HG03342 (cell line): ENCODE measurements at regions not wholly inside any gene's neighbourhood (a gene's known extent, or its start where the extent isn't known, plus 50 kb on each side); places are given as distances from the start of the nearest gene placed in this dataset.
"Not testable (repeated sequence)": the region's sequence is repeated elsewhere in the genome, so short reads cannot be mapped to it uniquely, and the experiment has no call there.

ENCODE experiments used
- ATAC-seq: cut with Tn5 transposase; IDR thresholded peaks from one replicate; pipeline ENCODE4 v1.9.1; 2021; ENCODE audit warnings: mild to moderate bottlenecking, moderate library complexity; ENCODE audit not compliant: unreplicated experiment

DNA sequence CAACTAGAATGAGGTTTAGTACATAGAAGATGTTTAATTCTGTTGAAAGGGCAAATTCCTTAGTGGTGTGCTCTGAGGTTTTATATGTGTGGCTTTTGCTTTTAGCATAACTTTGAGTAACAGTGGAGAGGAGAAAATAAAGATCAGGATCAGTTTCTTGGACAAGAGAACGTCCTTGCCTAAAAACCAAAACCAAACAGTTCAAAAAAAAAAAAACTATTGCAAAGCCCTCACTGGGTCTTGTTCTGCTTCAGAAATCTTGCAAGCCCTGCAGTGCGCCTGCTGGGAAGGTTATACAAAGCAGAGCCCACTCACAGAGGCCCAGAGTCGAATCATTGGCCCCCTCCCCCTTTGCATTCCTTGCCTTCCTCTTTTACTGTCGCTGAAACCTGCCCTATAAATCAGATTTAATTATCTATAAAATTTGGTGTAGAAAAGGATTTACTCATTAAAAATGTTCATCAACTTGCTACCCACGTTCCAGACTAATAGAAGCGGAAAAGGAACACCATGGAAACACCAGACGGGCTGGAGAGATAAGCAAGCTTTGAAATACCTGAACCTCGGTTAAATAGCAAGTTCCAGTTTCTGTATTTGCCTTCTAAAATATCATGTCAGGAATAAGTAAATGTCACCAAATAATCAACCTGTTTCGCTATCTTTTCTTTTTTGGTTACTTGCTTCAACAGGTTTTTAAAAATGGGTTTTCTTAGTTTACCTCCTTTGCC lies 201.6 kb upstream of the PTBP2 start:
- ATAC-seq: no peak

DNA sequence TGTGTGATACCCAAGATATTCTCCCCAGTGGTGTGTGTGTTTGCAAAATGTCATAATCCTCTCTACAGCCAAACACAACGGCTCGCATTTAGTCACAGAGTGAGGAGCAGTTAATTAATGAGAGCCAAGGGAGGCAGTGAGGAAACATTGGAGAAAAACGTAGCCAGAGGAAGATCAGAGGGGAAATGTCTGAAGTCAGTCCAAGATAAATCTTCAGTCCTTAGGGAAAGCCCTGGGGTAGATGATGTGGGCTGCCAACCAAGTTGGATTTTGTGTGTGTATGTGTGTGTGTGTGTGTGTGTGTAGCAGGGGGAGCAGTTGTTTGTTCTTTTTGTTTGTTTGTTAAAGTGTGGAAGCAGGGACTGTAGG lies 201.0 kb upstream of the PTBP2 start:
- ATAC-seq: no peak

DNA sequence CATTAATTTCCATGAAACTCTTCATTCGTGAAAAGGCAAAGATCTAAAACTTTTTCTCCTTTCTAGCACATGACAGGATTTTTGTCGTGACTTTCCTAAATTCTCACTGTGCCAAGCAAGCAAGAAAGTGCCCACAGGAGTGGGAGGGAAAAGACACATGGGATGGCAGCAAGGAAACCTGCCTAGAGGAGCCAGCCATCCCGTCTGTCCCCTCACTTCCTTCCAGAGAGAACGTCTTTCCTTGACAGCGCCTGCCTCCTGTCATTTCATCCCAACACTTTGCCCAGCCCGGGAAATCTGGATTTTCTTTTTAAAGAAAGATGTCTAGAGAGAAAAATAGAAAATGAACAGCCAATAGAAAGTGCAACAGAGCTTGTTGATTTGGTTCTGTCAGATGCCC lies 200.6 kb upstream of the PTBP2 start:
- ATAC-seq: no peak

DNA sequence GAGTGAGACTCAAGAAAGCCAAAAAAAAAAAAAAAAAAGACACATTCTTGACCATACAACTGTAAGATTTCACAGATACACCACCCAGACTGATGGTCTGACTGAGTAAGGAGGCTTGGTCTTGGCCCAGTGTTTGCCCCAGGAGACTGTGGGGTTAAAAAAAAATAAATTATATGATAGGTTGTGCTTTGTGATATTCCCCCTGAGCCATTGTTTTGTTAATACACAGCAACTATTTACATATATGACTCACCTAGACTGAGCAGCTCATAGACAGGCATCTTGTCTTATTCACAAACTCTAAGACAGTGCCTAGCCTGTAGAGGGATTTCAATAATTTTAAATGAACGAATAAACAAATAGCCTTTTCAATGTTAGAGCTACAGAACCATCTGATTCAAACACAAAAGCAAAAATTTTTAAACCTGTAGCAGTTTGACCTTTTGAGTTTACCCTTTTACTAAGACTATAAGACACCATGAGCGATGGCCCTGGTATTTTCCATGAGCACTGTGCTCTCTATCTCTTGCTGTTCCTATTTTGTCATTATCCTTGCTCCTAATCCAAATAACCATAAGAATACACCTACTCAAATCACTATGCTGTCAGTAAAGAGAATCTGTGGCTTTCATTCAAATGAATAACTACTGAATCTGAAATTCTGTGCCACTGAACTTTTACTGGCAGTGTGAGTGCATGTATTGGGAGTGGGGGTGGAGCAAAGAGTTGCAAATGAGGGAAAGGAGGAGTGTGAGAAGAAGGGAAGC lies 199.4 kb upstream of the PTBP2 start:
- ATAC-seq: no peak

DNA sequence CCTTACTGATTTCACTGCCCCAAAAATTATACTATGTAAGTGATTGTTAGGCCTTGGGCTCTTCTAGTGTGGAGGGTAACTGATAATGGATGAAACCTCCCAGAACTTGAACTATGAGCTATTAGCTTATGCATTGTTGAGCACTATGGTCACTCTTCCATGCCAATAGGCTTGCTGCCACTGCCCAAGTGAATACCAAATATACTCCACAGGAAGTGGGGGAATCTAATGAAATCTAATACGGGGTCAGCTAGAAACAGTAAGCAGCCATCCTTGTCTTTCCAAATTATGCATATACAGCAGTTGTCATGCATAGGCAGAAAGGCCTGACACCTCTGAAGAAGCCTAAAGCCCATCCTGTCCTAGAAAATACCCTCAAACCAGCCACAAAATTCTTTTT lies 198.7 kb upstream of the PTBP2 start:
- ATAC-seq: no peak

DNA sequence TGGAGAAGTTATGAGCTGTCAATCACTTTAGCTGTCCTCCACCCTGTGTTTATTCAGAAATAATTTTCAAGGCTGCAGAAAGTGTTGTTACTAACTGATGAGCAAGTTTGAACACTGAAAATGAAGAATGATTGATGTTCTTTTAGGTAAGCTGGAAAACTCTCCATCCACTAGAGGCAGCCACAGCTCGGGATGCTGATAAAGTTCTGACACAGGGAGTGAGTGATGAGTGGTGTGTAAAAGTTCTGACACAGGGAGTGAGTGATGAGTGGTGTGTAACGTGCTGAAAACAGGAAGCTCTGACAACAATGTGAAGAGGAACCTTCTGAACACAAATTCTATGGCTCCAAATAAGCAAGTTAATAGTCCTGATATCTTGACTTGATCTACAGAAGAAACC lies 197.5 kb upstream of the PTBP2 start:
- ATAC-seq: no peak

DNA sequence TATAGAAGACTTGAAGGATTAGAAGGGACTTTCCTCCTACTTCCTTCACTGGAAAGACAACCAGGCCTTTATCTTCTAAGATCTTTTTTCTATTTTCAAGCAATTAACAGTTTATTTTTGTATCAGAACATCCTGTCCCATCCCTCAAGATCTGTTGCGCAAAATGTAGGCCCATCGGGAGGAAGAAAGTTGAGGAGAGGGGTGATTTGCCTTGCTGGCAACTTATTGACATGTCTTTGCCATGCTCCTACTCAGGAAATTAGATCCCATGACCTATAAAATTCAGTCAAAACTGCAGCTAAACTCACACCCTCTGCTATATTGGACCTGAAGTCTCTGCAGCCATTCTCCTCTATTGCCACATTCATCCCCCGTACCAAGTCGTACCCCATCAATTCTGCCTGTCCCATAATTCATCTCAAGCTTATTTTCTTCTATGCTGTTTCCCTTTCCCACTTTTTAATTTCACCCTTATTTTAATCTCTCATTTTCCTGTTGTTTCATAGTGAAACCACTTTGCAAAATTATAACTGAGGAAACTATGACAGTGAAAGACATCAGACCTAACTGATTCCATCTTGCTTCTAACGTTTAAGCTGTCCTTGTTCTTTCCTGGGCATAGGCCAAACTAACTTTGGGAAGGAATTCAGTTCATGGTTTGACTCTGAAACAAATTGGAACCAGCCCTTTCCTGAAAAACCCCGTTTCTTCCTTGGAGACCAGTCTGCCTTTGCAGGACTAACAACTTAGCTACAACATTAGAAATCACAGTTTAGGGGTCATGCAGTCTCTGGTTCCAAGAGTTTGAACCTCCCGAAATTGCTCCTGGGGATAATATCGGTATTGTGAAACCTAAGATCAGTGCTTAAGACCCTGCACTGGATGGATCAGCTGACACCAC lies 195.7 kb upstream of the PTBP2 start:
- ATAC-seq: no peak

DNA sequence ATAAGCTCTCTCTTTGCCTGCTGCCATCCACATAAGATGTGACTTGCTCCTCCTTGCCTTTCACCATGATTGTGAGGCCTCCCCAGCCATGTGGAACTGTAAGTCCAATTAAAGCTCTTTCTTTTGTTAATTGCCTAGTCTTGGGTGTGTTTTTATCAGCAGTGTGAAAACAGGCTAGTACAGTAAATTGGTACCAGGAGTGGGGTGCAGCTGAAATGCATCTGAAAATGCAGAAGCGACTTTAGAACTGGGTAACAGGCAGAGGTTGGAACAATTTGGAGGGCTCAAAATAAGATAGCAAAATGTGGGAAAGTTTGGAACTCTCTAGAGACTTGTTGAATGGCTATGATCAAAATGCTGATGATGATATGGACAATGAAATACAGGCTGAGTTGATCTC lies 192.9 kb upstream of the PTBP2 start:
- not testable (repeated sequence) for ATAC-seq

DNA sequence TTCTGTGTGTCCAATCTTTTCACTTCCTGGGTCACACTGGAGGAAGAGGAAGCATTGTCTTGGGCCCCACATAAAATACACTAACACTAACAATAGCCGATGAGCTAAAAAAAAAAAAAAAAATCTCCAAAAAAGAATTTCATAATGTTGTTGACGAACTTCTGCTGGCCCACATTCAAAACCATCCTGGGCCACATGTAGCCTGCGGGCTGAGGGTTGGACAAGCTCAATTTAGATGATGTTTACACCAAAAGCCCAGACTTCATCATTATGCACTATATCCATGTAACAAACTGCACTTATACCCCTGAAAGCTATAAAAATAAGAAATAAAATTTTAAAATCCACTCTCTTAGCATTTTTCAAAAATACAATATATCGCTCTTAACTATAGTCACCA lies 187.8 kb upstream of the PTBP2 start:
- no peak for ATAC-seq

DNA sequence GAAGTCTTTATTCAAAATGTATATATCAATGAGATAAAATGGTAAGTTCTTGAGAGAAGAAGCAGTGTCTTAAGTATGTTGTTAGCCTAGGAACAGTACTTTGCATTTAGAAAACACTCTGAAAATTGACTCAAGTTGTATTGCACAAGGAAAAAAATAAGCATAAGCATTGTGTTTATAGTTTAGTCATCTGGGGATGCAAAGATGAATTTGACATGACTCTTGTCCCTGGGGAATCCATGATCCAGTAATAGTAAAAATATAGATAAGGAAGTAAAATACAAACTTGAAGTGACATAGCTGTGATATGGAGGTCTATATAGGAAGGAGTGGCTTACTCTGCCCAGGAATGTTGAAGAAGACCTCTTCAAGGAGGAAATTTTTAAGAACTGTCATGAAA lies 185.0 kb upstream of the PTBP2 start:
- no peak for ATAC-seq

DNA sequence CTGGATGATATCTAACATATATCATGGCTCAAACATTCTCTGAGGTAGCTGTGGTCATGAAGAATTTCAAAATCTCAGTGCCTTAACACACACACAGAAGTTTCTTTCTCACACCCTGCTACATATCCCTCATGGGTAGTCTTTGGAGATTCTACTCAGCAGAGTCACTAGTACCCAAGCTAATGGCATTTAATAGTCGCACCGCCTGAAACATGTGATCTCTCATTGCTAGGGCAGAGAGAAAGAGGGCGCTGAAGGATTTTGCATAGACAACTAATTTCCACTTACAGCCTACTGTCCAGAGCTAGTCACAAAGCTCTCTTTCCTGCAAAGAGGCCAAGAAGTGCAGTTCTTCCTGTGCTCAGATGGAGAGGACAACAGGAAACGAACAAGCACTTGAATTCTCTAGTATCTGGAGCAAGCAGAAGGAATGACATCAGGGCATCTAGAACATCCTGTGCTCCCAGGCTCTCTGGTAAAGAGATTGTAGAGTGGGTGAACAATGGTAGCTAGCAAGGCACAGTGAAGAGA lies 183.4 kb upstream of the PTBP2 start:
- ATAC-seq: no peak

DNA sequence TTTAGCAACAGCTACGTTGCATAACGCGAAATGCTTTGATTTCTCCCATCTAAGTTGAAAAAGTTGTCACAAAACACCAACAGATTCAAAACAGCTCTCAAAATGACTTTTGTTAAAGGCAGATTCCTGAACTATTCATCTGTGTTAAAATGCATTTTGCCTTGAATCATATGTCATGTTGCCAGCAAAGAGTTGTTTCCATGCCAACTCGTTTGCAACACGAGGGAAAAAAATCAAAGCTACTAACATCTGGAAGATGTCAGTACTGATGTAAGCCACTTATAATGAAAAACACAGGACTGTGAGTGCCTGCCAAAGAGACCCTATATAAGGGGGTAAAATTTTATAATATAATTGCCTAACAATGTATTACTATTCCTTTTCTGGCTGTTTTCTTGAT lies 182.7 kb upstream of the PTBP2 start:
- no peak for ATAC-seq

DNA sequence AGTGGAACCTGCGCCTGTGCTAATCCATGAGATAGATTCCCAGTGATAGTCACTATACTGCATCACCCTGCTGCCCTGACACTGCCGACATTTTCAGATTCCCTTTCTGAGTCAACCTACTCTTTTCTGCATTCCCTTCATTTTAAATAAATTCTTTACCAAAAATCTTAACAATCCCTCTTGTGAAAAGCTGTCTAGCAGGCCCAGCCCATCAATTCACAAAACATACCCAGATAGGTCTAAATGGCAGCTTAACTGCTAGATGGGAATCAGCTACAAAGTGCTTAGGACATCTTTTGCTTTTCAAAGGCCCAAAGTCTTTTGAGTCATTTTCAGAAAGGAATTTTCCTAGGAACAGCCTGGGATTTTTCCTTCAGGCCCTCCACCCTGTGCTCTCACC lies 180.1 kb upstream of the PTBP2 start:
- no peak for ATAC-seq

DNA sequence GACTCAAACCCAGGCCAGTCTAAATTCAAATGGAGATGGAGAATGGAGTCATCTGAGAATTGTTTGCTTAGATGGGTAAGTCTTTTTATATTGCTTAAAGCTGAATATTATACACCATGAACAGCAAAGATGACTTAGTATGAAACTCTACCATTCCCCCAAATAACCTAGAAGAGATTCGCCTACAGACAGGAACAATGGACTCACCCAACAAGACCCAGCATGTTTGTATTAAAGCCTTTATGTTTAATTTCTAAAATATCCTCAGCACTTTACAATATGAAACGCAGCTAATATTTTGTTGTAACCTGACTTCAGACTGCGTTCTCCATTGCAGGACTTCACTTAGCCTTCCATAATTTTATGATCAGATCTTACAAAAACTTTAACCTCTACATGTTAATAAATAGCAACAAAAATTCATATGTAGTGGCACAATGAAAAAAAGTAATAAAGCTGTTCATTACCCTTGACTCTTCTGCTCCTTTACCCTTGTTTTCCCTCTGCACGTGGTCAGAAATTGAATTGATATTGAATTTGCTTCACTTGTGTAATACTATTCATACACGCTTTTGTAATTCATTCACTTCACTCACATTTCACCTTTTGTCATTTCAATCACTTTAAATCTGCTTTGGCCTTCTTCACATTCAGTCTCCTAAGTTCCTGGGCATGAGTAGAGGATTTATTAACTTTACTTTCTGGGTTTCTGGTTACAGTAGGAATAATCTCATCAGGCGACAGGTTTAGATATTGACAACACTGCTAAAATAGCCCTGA lies 177.3 kb upstream of the PTBP2 start:
- ATAC-seq: no peak

DNA sequence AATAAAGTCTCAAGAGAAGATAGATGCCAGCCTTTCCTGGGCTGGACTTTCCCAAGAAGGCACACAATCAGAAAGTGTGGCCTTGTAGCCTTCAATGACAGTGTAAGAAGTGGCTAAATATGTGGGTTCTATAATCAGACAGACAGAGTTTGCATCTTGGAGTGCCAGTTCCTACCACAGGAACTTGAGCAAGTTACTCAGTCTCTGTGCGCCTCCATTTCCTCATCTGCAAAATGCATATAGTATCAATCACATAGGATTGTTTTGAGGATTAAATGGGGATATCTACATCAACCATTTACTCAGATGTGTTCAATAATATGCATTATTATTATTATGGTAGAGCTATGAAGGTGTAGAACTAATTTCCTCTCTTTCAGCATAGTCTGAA lies 176.8 kb upstream of the PTBP2 start:
- no peak for ATAC-seq

DNA sequence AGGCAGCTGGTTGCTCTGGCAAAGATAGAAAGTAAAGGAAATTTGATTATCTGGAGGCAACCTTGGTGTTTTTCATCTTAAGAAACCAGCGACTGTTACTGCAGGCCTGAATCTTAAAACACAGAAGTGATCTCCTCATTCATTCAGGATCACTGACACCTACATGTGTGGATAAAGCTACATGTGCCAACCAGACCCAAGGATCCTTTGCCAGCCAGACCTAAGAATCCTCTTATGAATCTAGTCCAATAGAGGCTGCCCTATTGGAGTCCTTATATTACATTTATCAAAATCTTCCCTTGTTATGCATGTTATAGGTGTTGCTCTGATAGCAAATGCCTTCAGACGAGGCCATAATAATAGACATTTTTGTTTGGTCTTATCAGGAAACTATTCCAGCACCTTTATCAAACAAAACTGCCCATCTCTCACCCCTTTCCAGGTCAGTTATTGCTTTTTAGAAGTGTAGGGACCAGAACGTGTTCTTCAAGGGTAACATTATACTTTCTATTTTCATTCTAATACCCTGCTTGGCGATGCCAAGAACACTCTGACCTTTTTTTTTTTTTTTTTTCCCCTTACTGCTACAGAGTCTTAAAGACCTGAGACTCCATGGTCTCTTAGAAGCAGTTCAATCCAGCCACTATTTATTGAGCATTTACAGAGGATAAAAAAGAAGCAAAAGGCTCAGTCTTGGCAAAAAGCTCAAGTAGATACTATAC lies 175.5 kb upstream of the PTBP2 start:
- no peak for ATAC-seq

DNA sequence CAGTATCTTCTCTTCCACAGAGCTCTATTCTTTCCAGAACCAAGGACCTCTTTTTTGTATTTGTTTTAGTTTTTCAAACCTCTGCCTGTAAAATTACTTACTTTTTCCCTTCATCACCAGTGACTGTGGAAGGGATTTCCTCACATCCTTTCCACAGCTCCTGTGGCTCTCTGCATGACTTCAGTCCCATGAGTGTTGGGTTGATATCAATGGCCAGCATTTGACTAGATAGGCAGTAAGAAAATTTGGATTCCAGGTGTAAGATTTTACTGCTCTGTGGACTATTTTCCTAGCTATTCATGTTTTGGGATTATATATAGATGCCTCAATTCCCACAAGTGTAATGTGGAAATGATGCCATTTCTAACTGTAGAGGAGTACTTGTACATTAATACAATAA lies 171.5 kb upstream of the PTBP2 start:
- no peak for ATAC-seq

DNA sequence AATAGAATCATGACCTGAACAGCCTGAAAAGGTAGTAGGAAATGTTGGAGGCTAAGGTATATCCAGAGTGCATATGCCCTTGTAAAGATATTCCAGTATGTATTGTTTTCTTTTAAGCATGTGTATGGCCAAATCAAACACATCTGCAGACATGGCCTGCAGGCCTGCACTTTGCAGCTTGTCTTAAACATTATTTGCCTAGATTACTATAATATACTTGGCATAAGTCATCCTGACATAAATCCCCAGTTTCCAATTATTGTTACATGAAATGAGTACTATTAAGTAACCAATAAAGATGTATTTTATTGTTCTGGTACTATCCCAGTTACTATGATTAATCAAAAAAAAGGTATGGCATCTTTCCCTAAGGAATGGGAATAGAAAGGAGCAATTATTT lies 169.1 kb upstream of the PTBP2 start:
- no peak for ATAC-seq

DNA sequence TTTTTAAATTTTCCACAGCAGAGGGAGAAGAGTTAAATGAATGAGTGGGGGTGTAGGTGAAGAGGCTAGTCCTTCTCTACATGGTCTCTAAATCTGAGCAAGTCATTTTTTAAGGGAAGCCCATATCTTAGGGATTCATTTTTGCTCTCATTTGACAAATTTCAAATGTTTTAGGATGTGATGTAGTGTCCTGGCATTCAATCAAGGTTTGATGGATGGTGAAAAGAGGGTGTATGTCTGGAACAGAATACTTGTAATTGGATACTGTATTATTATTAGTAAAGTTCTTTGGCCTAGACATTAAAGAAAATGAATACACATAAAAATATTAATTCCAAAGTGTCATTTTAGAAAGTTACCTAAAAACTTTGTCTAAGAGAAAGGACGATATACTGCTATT lies 167.8 kb upstream of the PTBP2 start:
- ATAC-seq: no peak

DNA sequence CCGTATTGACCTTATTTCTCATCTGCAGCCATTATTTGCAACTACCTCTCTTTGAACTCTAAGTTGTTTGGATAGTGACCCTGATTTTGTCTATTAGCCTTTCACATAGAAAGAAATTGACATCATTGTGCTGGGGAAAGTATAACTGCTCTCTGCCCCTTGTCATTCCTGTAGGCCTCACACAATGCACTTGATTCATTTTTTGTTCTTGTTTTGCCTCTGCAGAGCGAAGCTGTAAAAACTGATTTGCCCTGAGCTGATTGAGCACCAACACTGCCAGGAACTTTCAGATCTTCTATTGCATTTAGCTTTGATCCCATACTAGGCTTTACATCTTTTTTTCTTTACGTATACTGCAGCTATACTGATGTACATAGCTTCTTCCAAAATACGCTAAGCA lies 167.2 kb upstream of the PTBP2 start:
- ATAC-seq: no peak
